ENCODE measurements at regions not wholly inside any gene's neighbourhood (a gene's known extent, or its start where the extent isn't known, plus 50 kb on each side); places are given as distances from the start of the nearest gene placed in this dataset.
"Not testable (repeated sequence)": the region's sequence is repeated elsewhere in the genome, so short reads cannot be mapped to it uniquely, and the experiment has no call there.

DNA sequence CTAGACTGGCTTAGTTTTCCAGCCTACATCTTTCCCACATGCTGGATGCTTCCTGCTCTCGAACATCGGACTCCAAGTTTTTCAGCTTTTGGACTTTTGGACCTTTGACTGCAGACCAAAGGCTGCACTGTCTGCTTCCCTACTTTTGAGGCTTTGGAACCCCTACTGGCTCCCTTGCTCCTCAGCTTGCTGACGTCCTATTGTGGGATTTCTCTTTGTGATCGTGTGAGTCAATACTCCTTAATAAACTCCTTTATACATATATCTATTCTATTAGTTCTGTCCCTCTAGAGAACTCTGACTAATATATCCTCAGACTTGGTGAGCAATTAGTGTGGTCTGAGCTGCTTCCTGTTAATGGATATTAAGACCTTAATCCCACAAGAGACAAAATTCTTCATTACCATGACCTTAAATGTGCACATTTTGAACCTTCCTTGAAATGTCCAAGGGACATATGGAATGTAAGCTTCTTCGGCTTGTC, 752.9 kb downstream of the CDH18 start:
- TF ChIP-seq, protein P1, sequence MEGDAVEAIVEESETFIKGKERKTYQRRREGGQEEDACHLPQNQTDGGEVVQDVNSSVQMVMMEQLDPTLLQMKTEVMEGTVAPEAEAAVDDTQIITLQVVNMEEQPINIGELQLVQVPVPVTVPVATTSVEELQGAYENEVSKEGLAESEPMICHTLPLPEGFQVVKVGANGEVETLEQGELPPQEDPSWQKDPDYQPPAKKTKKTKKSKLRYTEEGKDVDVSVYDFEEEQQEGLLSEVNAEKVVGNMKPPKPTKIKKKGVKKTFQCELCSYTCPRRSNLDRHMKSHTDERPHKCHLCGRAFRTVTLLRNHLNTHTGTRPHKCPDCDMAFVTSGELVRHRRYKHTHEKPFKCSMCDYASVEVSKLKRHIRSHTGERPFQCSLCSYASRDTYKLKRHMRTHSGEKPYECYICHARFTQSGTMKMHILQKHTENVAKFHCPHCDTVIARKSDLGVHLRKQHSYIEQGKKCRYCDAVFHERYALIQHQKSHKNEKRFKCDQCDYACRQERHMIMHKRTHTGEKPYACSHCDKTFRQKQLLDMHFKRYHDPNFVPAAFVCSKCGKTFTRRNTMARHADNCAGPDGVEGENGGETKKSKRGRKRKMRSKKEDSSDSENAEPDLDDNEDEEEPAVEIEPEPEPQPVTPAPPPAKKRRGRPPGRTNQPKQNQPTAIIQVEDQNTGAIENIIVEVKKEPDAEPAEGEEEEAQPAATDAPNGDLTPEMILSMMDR (IDR thresholded peaks at IDR 0.05; ENCODE audit: low read depth, low read length, poor library complexity, severe bottlenecking) = no peak
- TF ChIP-seq EZH2phosphoT487 (IDR thresholded peaks at IDR 0.05; ENCODE audit: borderline replicate concordance, low read length) = no peak
- no peaks in the 10 kb centered on the region for H3K79me2 ChIP-seq (ENCODE audit: control insufficient read depth, low read length)
- H3K27me3 ChIP-seq (ENCODE audit: control insufficient read depth, low read length) = no peaks in the 10 kb centered on the region
- no peaks in the 10 kb centered on the region for H3K36me3 ChIP-seq (ENCODE audit: control insufficient read depth, low read length)
- H4K20me1 ChIP-seq (ENCODE audit: control insufficient read depth, insufficient read depth, low read depth, low read length) = no peaks in the 10 kb centered on the region
- no peaks in the 10 kb centered on the region for H3K9me2 ChIP-seq (replicated peaks; ENCODE audit: control insufficient read depth, low read length)
- no peak overlapping the region for H3K4me3 ChIP-seq (ENCODE audit: low read length)
- no peak overlapping the region for H3K4me2 ChIP-seq (ENCODE audit: low read length)
- no peaks in the 10 kb centered on the region for H3K9me3 ChIP-seq (ENCODE audit: control insufficient read depth, insufficient read depth, low read length)
- no peak overlapping the region for H3K27ac ChIP-seq (ENCODE audit: low read depth, low read length)
- no peaks in the 10 kb centered on the region for H3K4me1 ChIP-seq (ENCODE audit: control insufficient read depth, low read length)
- H3F3A ChIP-seq (ENCODE audit: control insufficient read depth, insufficient read depth) = no peaks in the 10 kb centered on the region

DNA sequence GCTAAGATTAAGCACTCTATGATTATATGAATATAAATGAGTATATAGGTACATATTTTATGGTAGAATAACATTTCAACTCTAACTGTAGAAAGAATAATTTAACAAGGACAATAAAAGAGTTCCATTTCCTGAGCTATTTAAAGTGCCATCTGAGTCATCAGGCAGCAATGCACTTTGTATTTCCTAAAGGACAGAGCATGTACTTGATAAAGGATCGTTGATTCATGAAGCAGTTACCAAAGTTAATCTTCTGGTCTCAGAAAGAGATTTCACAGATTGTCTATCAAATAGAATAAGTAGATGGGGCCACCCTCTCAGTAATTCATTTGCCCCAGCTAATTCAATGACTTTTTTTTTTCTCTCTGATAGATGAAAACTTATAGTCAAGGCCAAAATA, 747.8 kb downstream of the CDH18 start:
- Histone ChIP-seq H3K36me3 (ENCODE audit: control insufficient read depth, low read length) (no peaks in the 10 kb centered on the region), H3K9me2 (replicated peaks; ENCODE audit: control insufficient read depth, low read length) (no peaks in the 10 kb centered on the region), H3F3A (ENCODE audit: control insufficient read depth, insufficient read depth) (no peaks in the 10 kb centered on the region), H3K9me3 (ENCODE audit: control insufficient read depth, insufficient read depth, low read length) (no peaks in the 10 kb centered on the region), H3K4me1 (ENCODE audit: control insufficient read depth, low read length) (no peaks in the 10 kb centered on the region), H4K20me1 (ENCODE audit: control insufficient read depth, insufficient read depth, low read depth, low read length) (no peaks in the 10 kb centered on the region), H3K27ac (ENCODE audit: low read depth, low read length) (no peak overlapping the region), H3K79me2 (ENCODE audit: control insufficient read depth, low read length) (no peaks in the 10 kb centered on the region), H3K4me2 (ENCODE audit: low read length) (no peak overlapping the region), H3K27me3 (ENCODE audit: control insufficient read depth, low read length) (no peaks in the 10 kb centered on the region), H3K4me3 (ENCODE audit: low read length) (no peak overlapping the region)
- TF ChIP-seq, protein P1 (IDR thresholded peaks at IDR 0.05; ENCODE audit: low read depth, low read length, poor library complexity, severe bottlenecking) = no peak
- TF ChIP-seq EZH2phosphoT487 (IDR thresholded peaks at IDR 0.05; ENCODE audit: borderline replicate concordance, low read length) = no peak

DNA sequence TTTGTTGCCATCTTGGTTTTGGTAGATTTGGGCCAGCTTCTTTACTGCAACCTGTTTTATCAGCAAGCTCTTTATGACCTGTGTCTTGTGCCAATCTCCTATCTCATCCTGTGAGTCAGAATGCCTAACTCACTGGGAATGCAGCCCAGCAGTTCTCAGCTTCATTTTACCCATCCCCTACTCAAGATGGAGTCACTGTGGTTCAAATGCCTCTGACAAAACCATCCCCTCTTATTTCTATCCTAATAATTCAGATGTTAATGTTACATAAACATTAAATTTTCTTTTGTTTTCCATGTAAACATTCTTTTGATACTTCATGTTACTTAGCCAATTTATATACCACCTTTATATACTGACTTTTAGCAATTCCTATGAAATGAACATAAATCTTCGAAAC, 746.3 kb downstream of the CDH18 start:
- Histone ChIP-seq H3F3A (ENCODE audit: control insufficient read depth, insufficient read depth) (no peaks in the 10 kb centered on the region), H3K9me2 (replicated peaks; ENCODE audit: control insufficient read depth, low read length) (no peaks in the 10 kb centered on the region), H3K4me3 (ENCODE audit: low read length) (no peak overlapping the region), H3K79me2 (ENCODE audit: control insufficient read depth, low read length) (no peaks in the 10 kb centered on the region), H3K36me3 (ENCODE audit: control insufficient read depth, low read length) (no peaks in the 10 kb centered on the region), H4K20me1 (ENCODE audit: control insufficient read depth, insufficient read depth, low read depth, low read length) (no peaks in the 10 kb centered on the region), H3K27me3 (ENCODE audit: control insufficient read depth, low read length) (no peaks in the 10 kb centered on the region), H3K4me2 (ENCODE audit: low read length) (no peak overlapping the region), H3K27ac (ENCODE audit: low read depth, low read length) (no peak overlapping the region), H3K9me3 (ENCODE audit: control insufficient read depth, insufficient read depth, low read length) (no peaks in the 10 kb centered on the region), H3K4me1 (ENCODE audit: control insufficient read depth, low read length) (no peaks in the 10 kb centered on the region)
- TF ChIP-seq EZH2phosphoT487 (IDR thresholded peaks at IDR 0.05; ENCODE audit: borderline replicate concordance, low read length) = no peak
- TF ChIP-seq, protein P1 (IDR thresholded peaks at IDR 0.05; ENCODE audit: low read depth, low read length, poor library complexity, severe bottlenecking) = no peak

DNA sequence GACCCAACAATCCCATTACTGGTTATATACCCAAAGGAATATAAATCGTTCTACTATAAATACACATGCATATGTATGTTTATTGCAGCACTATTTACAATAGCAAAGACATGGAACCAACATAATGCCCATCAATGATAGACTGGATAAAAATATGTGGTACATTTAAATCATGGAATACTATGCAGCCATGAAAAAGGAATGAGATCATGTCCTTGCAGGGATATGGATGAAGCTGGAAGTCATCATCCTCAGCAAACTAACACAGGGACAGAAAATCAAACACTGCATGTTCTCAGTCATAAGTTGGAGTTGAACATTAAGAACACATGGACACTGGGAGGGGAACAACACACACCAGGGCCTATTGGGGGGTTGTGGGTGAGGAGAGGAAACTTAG, 741.8 kb downstream of the CDH18 start:
- not testable (repeated sequence) for H3K4me1 ChIP-seq (ENCODE audit: control insufficient read depth, low read length); H3K79me2 ChIP-seq (ENCODE audit: control insufficient read depth, low read length); H3K9me3 ChIP-seq (ENCODE audit: control insufficient read depth, insufficient read depth, low read length); H3K27ac ChIP-seq (ENCODE audit: low read depth, low read length); H3K4me3 ChIP-seq (ENCODE audit: low read length); H3K4me2 ChIP-seq (ENCODE audit: low read length); H3K9me2 ChIP-seq (replicated peaks; ENCODE audit: control insufficient read depth, low read length); H3K27me3 ChIP-seq (ENCODE audit: control insufficient read depth, low read length); H3F3A ChIP-seq (ENCODE audit: control insufficient read depth, insufficient read depth); H4K20me1 ChIP-seq (ENCODE audit: control insufficient read depth, insufficient read depth, low read depth, low read length); H3K36me3 ChIP-seq (ENCODE audit: control insufficient read depth, low read length)
